HG03520 (cell line): ENCODE measurements at regions not wholly inside any gene's neighbourhood (a gene's known extent, or its start where the extent isn't known, plus 50 kb on each side); places are given as distances from the start of the nearest gene placed in this dataset.
A peak's percentile ranks its signal among the peaks of the same experiment; 100 is the strongest.
"Not testable (repeated sequence)": the region's sequence is repeated elsewhere in the genome, so short reads cannot be mapped to it uniquely, and the experiment has no call there.

Experiments
- ATAC-seq: cut with Tn5 transposase; IDR thresholded peaks from one replicate; pipeline ENCODE4 v1.9.1; 2021; ENCODE audit warnings: mild to moderate bottlenecking, moderate library complexity; ENCODE audit not compliant: unreplicated experiment

DNA sequence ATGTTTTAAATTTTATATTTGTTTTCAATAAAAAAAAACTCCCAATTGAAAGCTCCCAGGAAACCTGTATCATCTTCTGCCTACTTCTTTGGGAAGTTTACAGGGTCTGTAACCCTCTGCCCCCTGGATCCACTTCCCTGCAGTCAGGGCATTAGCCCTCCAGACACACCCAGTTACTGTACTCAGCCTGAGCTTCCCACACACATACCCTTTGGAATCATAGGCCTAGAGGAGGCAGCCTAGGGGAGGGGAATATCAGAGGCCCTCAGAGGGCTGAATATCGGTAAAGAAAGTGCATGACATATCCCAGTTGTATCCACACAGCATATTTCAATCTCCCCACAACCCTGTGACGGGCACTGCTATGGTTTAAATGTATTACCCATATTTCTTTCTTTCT, 56.2 kb upstream of the TFPI start:
- not testable (repeated sequence) for ATAC-seq

GRCh38 chr2:187612857-187613256, 58.6 kb upstream of the TFPI start:
- ATAC-seq: no peak

GRCh38 chr2:187614756-187615155, 60.5 kb upstream of the TFPI start:
- ATAC-seq: no peak

- no peak for ATAC-seq
Measured at GRCh38 chr2:187615364-187615763, 61.1 kb upstream of the TFPI start.

- ATAC-seq: no peak
Measured at GRCh38 chr2:187615902-187616301, 61.7 kb upstream of the TFPI start.

- ATAC-seq: no peak
Measured at GRCh38 chr2:187617120-187617519, 62.9 kb upstream of the TFPI start.

DNA sequence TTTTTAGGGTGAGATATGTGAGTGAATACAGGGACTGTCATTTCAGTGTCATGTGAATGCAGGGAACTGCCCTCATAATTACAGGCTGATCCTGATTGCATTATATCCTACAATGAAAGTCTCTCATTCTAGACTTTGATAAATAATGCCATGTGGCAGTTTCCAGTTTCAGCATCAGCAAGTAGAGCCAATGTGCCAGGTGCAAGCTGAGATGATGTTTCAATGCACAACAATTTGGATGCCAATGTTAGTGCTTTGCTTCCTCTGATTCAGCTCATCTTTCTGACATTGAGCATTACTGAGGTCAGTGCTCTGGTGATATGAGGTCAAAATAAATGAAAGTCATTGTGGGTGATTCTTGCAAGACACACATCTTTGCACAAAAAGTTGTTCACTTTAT, 63.7 kb upstream of the TFPI start:
- ATAC-seq: no peak

DNA sequence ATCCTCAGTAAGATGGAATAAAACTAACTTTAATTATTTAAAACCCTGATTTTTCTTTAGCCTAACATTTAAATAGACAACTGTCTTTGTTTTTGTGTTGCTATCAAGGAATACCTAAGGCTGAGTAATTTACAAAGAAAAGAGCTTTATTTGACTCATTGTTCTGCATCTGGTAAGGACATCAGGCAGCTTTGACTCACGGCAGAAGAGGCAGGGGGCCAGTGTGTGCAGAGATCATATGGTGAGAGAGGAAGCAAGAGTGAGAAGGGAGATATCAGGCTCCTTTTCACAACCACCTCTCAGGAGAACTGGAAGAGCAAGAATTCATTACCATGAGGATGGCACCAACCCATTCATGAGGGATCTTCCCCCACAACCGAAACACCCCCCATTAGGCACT, 64.6 kb upstream of the TFPI start:
- ATAC-seq: no peak

DNA sequence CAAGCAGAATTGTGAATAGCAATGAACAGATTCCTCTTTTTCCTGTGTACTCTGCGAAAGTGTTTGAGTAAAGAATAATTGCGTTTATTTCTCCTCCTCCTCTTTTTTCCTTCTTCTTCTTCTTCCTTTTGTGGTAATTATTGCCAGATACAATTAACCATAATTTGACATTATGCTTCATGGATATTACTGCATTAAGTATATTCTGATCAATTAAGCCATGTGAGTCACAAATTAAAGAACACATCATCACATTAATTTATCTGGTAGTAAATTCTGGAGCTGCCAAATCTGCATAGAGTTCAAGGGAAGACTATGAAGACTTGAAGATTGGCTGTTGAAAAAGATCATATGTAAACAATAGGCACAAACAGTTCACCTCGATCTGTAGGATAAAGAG, 72.9 kb upstream of the TFPI start:
- no peak for ATAC-seq

DNA sequence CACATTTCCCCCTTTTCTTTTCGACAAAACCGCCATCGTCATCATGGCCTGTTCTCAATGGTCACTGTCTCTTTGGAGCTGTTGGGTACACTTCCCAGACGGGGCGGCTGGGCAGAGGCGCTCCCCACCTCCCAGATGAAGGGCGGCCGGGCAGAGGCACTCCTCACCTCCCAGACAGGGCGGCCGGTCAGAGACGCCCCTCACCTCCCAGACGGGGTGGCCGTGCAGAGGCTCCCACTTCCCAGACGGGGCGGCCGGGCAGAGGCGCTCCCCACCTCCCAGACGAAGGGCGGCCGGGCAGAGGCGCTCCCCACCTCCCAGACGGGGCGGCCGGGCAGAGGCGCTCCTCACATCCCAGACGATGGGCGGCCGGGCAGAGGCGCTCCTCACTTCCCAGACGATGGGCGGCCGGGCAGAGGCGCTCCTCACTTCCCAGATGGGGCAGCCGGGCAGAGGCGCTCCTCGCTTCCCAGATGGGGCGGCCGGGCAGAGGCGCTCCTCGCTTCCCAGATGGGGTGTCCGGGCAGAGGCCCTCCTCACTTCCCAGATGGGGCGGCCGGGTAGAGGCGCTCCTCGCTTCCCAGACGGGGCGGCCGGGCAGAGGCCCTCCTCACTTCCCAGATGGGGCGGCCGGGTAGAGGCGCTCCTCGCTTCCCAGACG, 82.6 kb upstream of the TFPI start:
- ATAC-seq: not testable (repeated sequence)

DNA sequence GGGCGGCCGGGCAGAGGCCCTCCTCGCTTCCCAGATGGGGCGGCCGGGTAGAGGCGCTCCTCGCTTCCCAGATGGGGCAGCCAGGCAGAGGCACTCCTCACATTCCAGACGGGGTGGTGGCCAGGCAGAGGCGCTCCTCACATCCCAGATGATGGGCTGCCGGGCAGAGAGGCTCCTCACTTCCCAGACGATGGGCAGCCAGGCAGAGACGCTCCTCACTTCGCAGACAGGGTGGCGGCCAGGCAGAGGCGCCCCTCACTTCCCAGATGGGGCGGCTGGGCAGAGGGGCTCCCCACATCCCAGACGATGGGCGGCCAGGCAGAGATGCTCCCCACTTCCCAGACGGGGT, 83.1 kb upstream of the TFPI start:
- ATAC-seq: not testable (repeated sequence)

DNA sequence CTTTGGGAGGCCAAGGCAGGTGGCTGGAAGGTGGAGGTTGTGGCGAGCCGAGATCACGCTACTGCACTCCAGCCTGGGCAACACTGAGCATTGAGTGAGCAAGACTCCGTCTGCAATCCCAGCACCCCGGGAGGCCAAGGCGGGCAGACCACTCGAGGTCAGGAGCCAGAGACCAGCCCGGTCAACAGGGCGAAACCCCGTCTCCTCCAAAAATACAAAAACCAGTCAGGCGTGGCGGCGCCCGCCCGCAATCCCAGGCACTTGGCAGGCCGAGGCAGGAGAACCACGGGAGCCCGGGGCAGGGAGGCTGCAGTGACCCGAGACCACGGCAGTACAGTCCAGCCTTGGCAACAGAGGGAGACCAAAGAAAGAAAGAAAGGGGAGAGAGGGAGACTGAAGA, 83.5 kb upstream of the TFPI start:
- ATAC-seq: not testable (repeated sequence)

- peak; percentile 53 for ATAC-seq
Measured at GRCh38 chr2:187638840-187639239, 84.6 kb upstream of the TFPI start.

DNA sequence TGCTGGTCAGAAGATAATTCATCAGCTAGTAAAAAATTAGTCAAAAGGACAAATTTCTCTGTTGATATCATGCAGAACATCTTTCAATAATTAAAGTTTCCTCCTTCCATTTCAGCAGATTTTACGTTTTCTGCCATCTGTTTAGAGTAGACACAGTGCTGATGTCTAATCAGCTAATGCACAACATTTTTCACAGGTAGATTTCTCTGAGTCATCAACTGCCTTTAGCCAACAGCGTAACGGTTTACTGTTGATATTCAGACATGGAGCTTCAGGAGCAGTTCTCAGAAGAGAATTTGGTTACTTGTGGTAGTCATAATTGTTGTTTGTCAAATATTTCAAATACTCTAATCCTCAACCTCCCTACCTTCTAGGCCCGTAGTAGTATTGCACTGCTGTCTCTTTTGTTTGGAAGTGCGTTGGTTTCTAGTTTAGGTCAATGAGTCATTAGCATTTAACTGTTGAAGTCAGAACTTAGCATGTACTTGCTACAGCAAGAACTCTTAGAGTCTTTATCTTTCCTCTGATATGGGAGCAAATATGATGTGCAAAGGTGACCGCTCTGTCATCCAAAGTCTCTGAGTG, 86.8 kb upstream of the TFPI start:
- ATAC-seq: no peak

- ATAC-seq: no peak
Measured at GRCh38 chr2:187642498-187642897, 88.3 kb upstream of the TFPI start.

DNA sequence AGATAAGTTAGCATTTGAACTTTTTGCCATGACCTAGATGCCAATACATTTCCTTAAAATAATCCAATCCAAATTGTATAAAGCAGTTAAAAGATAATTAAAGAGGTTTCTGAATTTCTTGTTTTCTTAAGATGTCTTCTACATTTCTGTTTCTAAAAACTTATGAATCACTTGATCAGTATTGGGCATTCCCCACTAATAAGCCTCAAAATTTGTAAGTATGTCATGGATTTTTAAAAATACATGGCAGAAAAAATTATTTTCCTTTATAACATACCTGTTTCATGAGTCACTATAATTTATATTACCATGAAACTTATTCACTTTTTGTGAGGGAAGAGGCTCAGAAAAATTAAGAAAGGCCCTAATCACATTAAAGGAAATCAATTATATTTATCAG, 90.3 kb upstream of the TFPI start:
- ATAC-seq: no peak

DNA sequence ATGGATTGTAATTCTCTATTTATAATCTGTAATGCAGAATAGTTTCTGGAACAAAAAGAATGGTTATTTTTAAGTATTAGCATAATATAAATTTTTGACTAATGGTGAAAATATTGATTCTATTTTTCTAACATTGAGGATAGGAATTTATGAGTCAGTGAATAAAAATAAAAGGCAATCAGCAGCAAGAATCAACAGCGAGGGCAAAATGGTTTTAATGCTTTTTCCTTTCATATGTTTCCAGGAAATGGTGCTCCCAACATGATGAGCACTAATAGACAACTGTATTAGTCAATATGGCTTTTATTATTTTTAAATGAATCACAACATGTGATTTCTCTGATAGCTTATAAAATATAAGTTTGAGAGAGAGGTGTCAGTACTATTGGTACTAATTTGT, 90.7 kb upstream of the TFPI start:
- no peak for ATAC-seq

DNA sequence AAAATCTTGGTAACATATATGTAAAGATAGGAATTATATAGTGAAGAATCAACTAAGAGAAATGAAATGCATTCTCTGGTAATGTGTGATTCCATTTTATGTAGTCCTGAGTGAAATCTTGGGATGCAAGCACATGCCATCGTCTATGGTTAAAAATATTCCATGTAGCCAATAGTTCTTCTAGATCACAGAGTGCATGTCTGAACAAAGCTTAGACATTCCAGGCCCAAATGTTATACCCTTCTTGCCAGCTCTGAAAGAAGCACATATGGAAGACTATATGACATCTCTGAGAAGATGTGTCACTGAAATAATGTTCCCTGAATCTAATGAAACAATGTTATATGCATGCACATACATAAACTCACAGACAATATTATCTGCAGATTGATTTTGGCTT, 92.3 kb upstream of the TFPI start:
- no peak for ATAC-seq

DNA sequence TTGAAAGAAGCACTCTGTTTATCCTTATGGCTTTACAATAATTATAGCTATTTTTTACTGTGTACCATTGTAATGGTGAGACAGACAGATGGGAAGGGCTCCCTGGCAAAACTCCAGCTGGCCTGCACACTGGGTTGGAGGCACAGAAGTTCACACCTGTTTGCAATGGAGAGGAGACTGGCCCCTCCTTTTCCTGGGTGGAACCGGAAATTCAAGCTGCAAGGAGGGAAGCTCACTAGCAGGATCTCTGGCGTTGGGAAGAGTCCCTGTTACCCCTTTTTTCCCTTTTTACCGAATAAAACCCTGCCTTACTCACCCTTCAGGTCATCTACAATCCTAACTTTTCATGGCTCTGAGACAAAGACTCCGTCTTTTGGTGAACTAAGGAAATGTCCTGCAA, 100.3 kb upstream of the TFPI start:
- no peak for ATAC-seq

DNA sequence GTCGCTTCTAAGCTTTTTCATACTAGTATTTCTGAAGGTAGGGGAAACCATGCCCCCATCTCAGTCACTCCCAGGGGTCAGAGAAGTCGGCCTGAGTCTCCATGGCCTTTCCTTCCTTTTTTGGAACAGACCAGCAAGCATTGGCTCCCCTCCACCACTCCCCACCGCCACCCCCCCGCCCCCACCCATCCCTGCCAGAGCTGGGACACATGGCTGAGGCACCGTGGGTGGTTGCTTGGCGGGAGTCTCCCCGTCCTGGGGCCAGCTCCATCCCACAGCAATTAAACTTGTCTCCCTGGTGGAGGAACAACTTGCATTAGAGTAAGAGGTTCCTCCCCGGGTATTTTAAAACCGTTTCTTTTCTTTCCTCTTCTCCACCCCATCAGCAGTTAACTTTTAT, 100.8 kb upstream of the TFPI start:
- ATAC-seq: no peak

GRCh38 chr2:187656123-187656522, 101.9 kb upstream of the TFPI start:
- no peak for ATAC-seq

DNA sequence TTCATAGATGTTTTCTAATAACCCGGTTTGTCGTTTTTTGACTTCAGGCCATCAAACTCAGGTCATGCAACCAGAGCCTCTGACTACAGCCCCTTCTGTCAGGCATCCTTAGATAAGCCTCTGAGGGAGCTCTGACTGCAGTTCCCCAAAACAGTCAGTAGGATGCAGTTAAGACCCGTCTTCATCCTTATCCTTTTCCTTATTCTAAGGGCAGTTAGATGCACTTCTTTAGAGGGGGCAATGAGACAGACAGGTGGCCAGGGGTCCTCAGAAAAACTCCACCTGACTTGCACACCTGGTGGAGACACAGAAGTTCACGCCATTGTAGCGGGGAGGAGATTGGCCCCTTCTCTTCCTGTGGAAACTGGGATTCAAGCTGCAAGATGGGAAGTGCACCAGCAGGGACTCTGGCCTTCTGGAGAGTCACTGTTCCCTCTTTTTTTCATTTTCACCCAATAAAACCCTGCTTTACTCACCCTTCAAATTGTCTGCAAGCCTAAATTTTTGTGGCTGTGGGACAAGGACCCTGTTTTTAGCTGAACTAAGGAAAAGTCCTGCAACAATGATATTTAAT, 104.8 kb upstream of the TFPI start:
- no peak for ATAC-seq

DNA sequence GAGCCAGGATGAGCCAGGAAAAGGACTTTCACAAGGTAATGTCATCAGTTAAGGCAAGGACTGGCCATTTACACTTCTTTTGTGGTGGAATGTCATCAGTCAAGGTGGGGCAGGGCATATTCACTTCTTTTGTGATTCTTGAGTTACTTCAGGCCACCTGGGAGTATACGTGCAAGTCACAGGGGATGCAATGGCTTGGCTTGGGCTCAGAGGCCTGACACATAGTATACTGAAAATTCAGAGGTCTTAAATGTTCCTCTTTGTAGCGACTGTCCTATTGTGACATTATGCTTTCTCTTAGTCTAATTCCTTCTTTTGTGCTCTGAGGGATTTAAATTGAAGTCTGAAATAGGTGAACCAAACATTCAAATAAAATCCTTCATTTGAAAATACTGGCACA, 121.8 kb upstream of the TFPI start:
- not testable (repeated sequence) for ATAC-seq
